Ovary (tissue), 7 donors: ENCODE measurements at regions not wholly inside any gene's neighbourhood (a gene's known extent, or its start where the extent isn't known, plus 50 kb on each side); places are given as distances from the start of the nearest gene placed in this dataset.
"Not testable (repeated sequence)": the region's sequence is repeated elsewhere in the genome, so short reads cannot be mapped to it uniquely, and the experiment has no call there.

Experiments used
- DNase-seq, 5 donors: peaks; one replicate each; pipeline ENCODE4 v3.0.0-alpha.2; 2019 to 2020
- H3K27ac ChIP-seq, 2 donors: fragments of 200-600 bp; one replicate each; pipeline versions ENCODE4 v1.5.1 to v1.8.0; 2019 to 2022
- H3K27me3 ChIP-seq: fragments of 200-600 bp; one replicate; pipeline ENCODE4 v1.8.0; 2022
- H3K36me3 ChIP-seq: fragments of 200-600 bp; sonication (generic); one replicate; pipeline ENCODE4 v1.5.1; 2019
- H3K4me1 ChIP-seq: one replicate; pipeline ENCODE4 v1.8.1; 2013; ENCODE audit warnings: mild to moderate bottlenecking, moderate library complexity; ENCODE audit not compliant: insufficient read depth
- H3K4me3 ChIP-seq: fragments of 200-600 bp; sonication (generic); one replicate; pipeline ENCODE4 v1.5.1; 2017
- H3K9me3 ChIP-seq, 2 donors: fragments of 200-600 bp in 1 of 2; sonication (generic) in 1 of 2; one replicate each; pipeline versions ENCODE4 v1.5.1 to v1.8.1; 2013 to 2019; ENCODE audit warnings: mild to moderate bottlenecking in 1 of 2, moderate library complexity in 1 of 2
- CTCF ChIP-seq, 3 donors: fragments of 450-650 bp in 2 of 3; fragments of 200-600 bp in 1 of 3; IDR thresholded peaks; one replicate each; pipeline versions ENCODE4 v1.5.1 to v1.8.0; 2016 to 2022; ENCODE audit warnings: antibody characterized with exemption in 3 of 3, mild to moderate bottlenecking in 1 of 3
- EP300 ChIP-seq: sonication (generic); formaldehyde crosslinking; IDR thresholded peaks from one replicate; pipeline ENCODE4 v1.6.1; 2017; ENCODE audit warnings: antibody characterized with exemption
- POLR2A ChIP-seq: fragments of 450-650 bp; IDR thresholded peaks from one replicate; pipeline ENCODE4 v1.6.1; 2017; ENCODE audit warnings: antibody characterized with exemption, mild to moderate bottlenecking, moderate library complexity
- WGBS, 3 donors: extraction: QIAGEN DNeasy Blood & Tissue Kit in 1 of 3; methylation state at CpG; one replicate each; pipeline versions ENCODE4 v1.1.5 to v1.1.7; 2013 to 2017; 5-methylcytosine and 5-hydroxymethylcytosine counted together
- intact Hi-C, 4 donors: fragments of 100-400 bp; cut with DNase I; formaldehyde crosslinking; loops; one replicate each; pipeline versions ENCODE4 v1.11.0 to v1.15.1; 2022 to 2023
- donor health status: DM: no; HTN: no; CAD: no; lungs with moderate emphysema.
- donor health status: DM: no; HTN: no; CAD: no.
- donor health status: Bipolar disorder and iron deficiency.
- donor health status: DM: no; HTN: no; CAD: no.
- donor health status: DM: yes; HTN: yes; CAD: no.

- no peak for TF ChIP-seq EP300
- no peak for TF ChIP-seq CTCF (IDR thresholded peaks at IDR 0.05)
- no peak for TF ChIP-seq POLR2A
- intact Hi-C loops: no loop called here
- H3K27me3 ChIP-seq: no peaks in the 10 kb centered on the region
- no peak overlapping the region for H3K27ac ChIP-seq
- H3K36me3 ChIP-seq: no peaks in the 10 kb centered on the region
- DNase-seq: no peak
- no peaks in the 10 kb centered on the region for H3K4me1 ChIP-seq
- no peak overlapping the region for H3K4me3 ChIP-seq
- H3K9me3 ChIP-seq: no peaks in the 10 kb centered on the region
Observed at GRCh38 chrX:128425546-128425945, 373.3 kb upstream of the ACTRT1 start.

GRCh38 chrX:128408842-128409241 lies 356.6 kb upstream of the ACTRT1 start:
- Histone ChIP-seq H3K27me3 (no peaks in the 10 kb centered on the region), H3K4me1 (no peaks in the 10 kb centered on the region), H3K27ac (no peak overlapping the region), H3K4me3 (no peak overlapping the region), H3K36me3 (no peaks in the 10 kb centered on the region), H3K9me3 (no peaks in the 10 kb centered on the region)
- no peak for TF ChIP-seq EP300
- intact Hi-C loops: no loop called here
- DNase-seq: no peak
- WGBS, 3 donors: 48 to 60% (median 51%) methylated on average over 3 of the region's 3 CpGs

- no peaks in the 10 kb centered on the region for H3K27me3 ChIP-seq
- no peaks in the 10 kb centered on the region for H3K9me3 ChIP-seq
- TF ChIP-seq CTCF (IDR thresholded peaks at IDR 0.05) (no peak), EP300 (no peak), POLR2A (no peak)
- H3K27ac ChIP-seq: no peak overlapping the region
- intact Hi-C loops: no loop called here
- H3K36me3 ChIP-seq: no peaks in the 10 kb centered on the region
- no peak overlapping the region for H3K4me3 ChIP-seq
- peaks cover 1% of the 10 kb centered on the region for H3K4me1 ChIP-seq
- no peak for DNase-seq
- WGBS, 3 donors: 2 to 10% (median 4%) methylated on average over 3 of the region's 3 CpGs
Observed at GRCh38 chrX:128396601-128397000, 344.4 kb upstream of the ACTRT1 start.

- H3K4me1 ChIP-seq, H3K27ac ChIP-seq, H3K4me3 ChIP-seq, H3K27me3 ChIP-seq, DNase-seq, intact Hi-C loops, H3K9me3 ChIP-seq, H3K36me3 ChIP-seq: not testable (repeated sequence)
- 67 to 84% (median 69%) methylated on average over 3 of the region's 3 CpGs for WGBS, 3 donors
Observed at GRCh38 chrX:128383846-128384245, 331.6 kb upstream of the ACTRT1 start.

- no peaks in the 10 kb centered on the region for H3K36me3 ChIP-seq
- TF ChIP-seq POLR2A (no peak), EP300 (no peak), CTCF (IDR thresholded peaks at IDR 0.05) (no peak)
- H3K9me3 ChIP-seq: no peaks in the 10 kb centered on the region
- no peak for DNase-seq
- intact Hi-C loops: no loop called here
- WGBS, 3 donors: 45 to 54% (median 46%) methylated on average over 3 of the region's 3 CpGs
- H3K4me1 ChIP-seq: no peaks in the 10 kb centered on the region
- H3K27me3 ChIP-seq: no peaks in the 10 kb centered on the region
- no peak overlapping the region for H3K4me3 ChIP-seq
- no peak overlapping the region for H3K27ac ChIP-seq
Observed at GRCh38 chrX:128365492-128365891, 313.3 kb upstream of the ACTRT1 start.

GRCh38 chrX:128335671-128336070 lies 283.5 kb upstream of the ACTRT1 start:
- 49 to 61% (median 55%) methylated on average over 1 of the region's 1 CpG for WGBS, 3 donors
- H3K36me3 ChIP-seq: no peaks in the 10 kb centered on the region
- no peak overlapping the region for H3K4me3 ChIP-seq
- H3K27ac ChIP-seq: no peak overlapping the region
- intact Hi-C loops: no loop called here
- DNase-seq: no peak
- H3K9me3 ChIP-seq: no peaks in the 10 kb centered on the region
- H3K4me1 ChIP-seq: no peaks in the 10 kb centered on the region
- H3K27me3 ChIP-seq: no peaks in the 10 kb centered on the region
- no peak for TF ChIP-seq POLR2A
- TF ChIP-seq CTCF (IDR thresholded peaks at IDR 0.05): no peak
- no peak for TF ChIP-seq EP300
